Endothelial cell of umbilical vein (primary cell): ENCODE measurements at regions not wholly inside any gene's neighbourhood (a gene's known extent, or its start where the extent isn't known, plus 50 kb on each side); places are given as distances from the start of the nearest gene placed in this dataset.

ENCODE experiments used
- BruUV-seq: library from RNA; stranded (reverse); fragments of 400-500 nt; replicated peaks from 2 replicates; lab custom pipeline; 2021; lab: Mats Ljungman, UMichigan
- CTCF ChIA-PET: fragments of 300-600, 350-600 bp; sonication (Branson Sonifier 250); formaldehyde crosslinking; loops from one replicate; lab custom pipeline; 2021; ENCODE audit warnings: antibody characterized with exemption, inconsistent platforms; lab: Charles Lee
- POLR2A ChIA-PET: fragments of 300-600, 350-600 bp; sonication (Branson Sonifier 250); formaldehyde crosslinking; loops from one replicate; lab custom pipeline; 2021; ENCODE audit warnings: antibody characterized with exemption, inconsistent platforms; lab: Charles Lee
- DNase-seq: peaks from one replicate; pipeline ENCODE4 v3.0.0-alpha.2; 2011; ENCODE audit warnings: low read depth, low spot score
- FAIRE-seq: peaks from 2 replicates; lab custom pipeline; 2011; peaks lifted over from hg19 to GRCh38; lab: Jason Lieb, UNC
- H2AFZ ChIP-seq: 2 replicates; pipeline ENCODE4 v1.6.0; 2012; ENCODE audit warnings: low read depth, low read length, control low read depth, inconsistent platforms
- H3K27ac ChIP-seq: 2 replicates; pipeline ENCODE4 v1.5.1; 2011; ENCODE audit warnings: low read depth, mild to moderate bottlenecking, control low read depth, low read length, moderate library complexity; ENCODE audit not compliant: insufficient read depth
- H3K27me3 ChIP-seq, 2 experiments: 2 replicates each; pipeline versions ENCODE4 v1.6.0 to v1.6.1; 2011; ENCODE audit warnings: low read length in 2 of 2, mixed read lengths in 1 of 2; ENCODE audit not compliant: control insufficient read depth in 2 of 2, insufficient read depth in 2 of 2
- H3K36me3 ChIP-seq, 2 experiments: 2 replicates in 1 of 2; 3 replicates in 1 of 2; pipeline ENCODE4 v1.5.1; 2011; ENCODE audit warnings: low read length in 2 of 2, mild to moderate bottlenecking in 1 of 2, moderate library complexity in 1 of 2; ENCODE audit not compliant: control insufficient read depth in 2 of 2, insufficient read depth in 2 of 2; ENCODE audit errors: extremely low read depth in 1 of 2
- H3K4me1 ChIP-seq: 3 replicates; pipeline ENCODE4 v1.5.1; 2011; ENCODE audit warnings: mild to moderate bottlenecking, low read length; ENCODE audit not compliant: control insufficient read depth, insufficient read depth; ENCODE audit errors: extremely low read depth
- H3K4me2 ChIP-seq: 2 replicates; pipeline ENCODE4 v1.6.1; 2011; ENCODE audit warnings: low read length, control low read depth, mixed read lengths; ENCODE audit not compliant: insufficient read depth
- H3K4me3 ChIP-seq, 3 experiments: fragments of 200-600 bp in 1 of 3; sonication (generic), shearing (Covaris generic) in 1 of 3; replicated peaks in 1 of 3; 2 replicates each; pipeline ENCODE4 v1.5.1; 2011 to 2016; ENCODE audit warnings: control low read depth in 3 of 3, low read length in 3 of 3, mild to moderate bottlenecking in 2 of 3, inconsistent platforms in 1 of 3, low read depth in 1 of 3, moderate library complexity in 1 of 3; ENCODE audit not compliant: insufficient read depth in 1 of 3
- H3K79me2 ChIP-seq: 2 replicates; pipeline ENCODE4 v1.6.0; 2012; ENCODE audit warnings: low read length, inconsistent platforms; ENCODE audit not compliant: control insufficient read depth, insufficient read depth
- H3K9ac ChIP-seq: replicated peaks from 2 replicates; pipeline ENCODE3; 2011; ENCODE audit warnings: low read length, control low read depth; ENCODE audit not compliant: insufficient read depth; ENCODE audit errors: extremely low read depth
- H3K9me1 ChIP-seq: replicated peaks from 3 replicates; pipeline ENCODE4 v1.6.0; 2011; ENCODE audit warnings: mild to moderate bottlenecking, low read length; ENCODE audit not compliant: control insufficient read depth, insufficient read depth; ENCODE audit errors: extremely low read depth
- H3K9me3 ChIP-seq: replicated peaks from 2 replicates; pipeline ENCODE4 v1.5.1; 2012; ENCODE audit warnings: low read length, inconsistent platforms; ENCODE audit not compliant: control insufficient read depth, insufficient read depth
- H4K20me1 ChIP-seq: replicated peaks from 2 replicates; pipeline ENCODE3; 2011; ENCODE audit warnings: mild to moderate bottlenecking, low read length; ENCODE audit not compliant: control insufficient read depth, insufficient read depth; ENCODE audit errors: extremely low read depth
- EZH2 ChIP-seq: IDR thresholded peaks from 2 replicates; pipeline ENCODE4 v1.6.1; 2012; ENCODE audit warnings: borderline replicate concordance, low read depth, mild to moderate bottlenecking, moderate library complexity, low read length, inconsistent platforms; ENCODE audit not compliant: severe bottlenecking
- FOS ChIP-seq: IDR thresholded peaks from 2 replicates; pipeline ENCODE4 v1.6.1; 2011; ENCODE audit warnings: mild to moderate bottlenecking, low read length, moderate library complexity, borderline replicate concordance; ENCODE audit not compliant: insufficient read depth
- GATA2 ChIP-seq: IDR thresholded peaks from 2 replicates; pipeline ENCODE4 v1.7.0; 2011; ENCODE audit warnings: low read depth, mild to moderate bottlenecking, moderate library complexity, mixed read lengths, low read length; ENCODE audit not compliant: insufficient read length, insufficient read depth
- JUN ChIP-seq: IDR thresholded peaks from 2 replicates; pipeline ENCODE4 v1.6.1; 2011; ENCODE audit warnings: borderline replicate concordance, low read depth; ENCODE audit not compliant: insufficient read length, insufficient read depth
- MYC ChIP-seq: IDR thresholded peaks from one replicate; pipeline ENCODE4 v1.6.1; 2011; ENCODE audit warnings: mild to moderate bottlenecking, low read depth, low read length
- POLR2A ChIP-seq: IDR thresholded peaks from 2 replicates; pipeline ENCODE4 v1.6.1; 2012; ENCODE audit warnings: low read depth, mild to moderate bottlenecking, control low read depth, low read length
- POLR2AphosphoS5 ChIP-seq: IDR thresholded peaks from 2 replicates; pipeline ENCODE4 v1.6.1; 2012; ENCODE audit warnings: low read depth, mild to moderate bottlenecking, control low read depth, low read length, moderate library complexity; ENCODE audit not compliant: insufficient read depth
- dilution Hi-C: fragments of 300-500 bp; cut with MboI; formaldehyde crosslinking; loops from one replicate; pipeline ENCODE4 v1.15.0; 2019; ENCODE audit warnings: low sequenced_read_pairs; ENCODE audit not compliant: extremely low pct_ligation_motif_present
- intact Hi-C: fragments of 100-400 bp; cut with micrococcal nuclease; formaldehyde crosslinking; loops from one replicate; pipeline ENCODE4 v1.10.0; 2022
- TF ChIP-seq, protein P1 (sequence below): IDR thresholded peaks from 2 replicates; pipeline ENCODE4 v1.6.1; 2011; ENCODE audit not compliant: insufficient read depth, insufficient read length
- TF ChIP-seq, protein P2 (sequence below), 2 donors: IDR thresholded peaks; 1 replicate in 1 of 2; 2 replicates in 1 of 2; pipeline ENCODE4 v1.5.1; 2011; ENCODE audit warnings: low read length in 2 of 2, mild to moderate bottlenecking in 2 of 2, moderate library complexity in 2 of 2, control low read depth in 1 of 2, inconsistent platforms in 1 of 2, low read depth in 1 of 2; ENCODE audit not compliant: insufficient read depth in 1 of 2; ENCODE audit errors: extremely low read depth in 1 of 2

DNA sequence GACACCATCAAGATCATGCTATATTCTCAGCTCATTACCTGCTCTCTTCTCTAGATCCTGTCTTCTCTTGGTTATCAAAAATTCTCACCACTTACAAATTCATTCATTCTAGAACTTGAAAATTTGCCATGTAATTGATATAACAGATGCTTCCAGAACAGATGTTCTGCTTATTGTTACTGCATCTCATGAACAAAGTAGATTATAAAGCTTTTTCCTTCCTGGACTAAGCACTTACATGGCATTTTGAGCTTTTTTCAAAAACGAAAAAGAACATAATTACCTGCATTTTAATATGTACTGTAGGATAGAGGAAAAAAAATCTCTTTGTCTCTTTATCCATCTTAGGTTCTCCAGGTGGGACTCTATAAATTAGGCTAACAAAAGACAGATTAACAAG lies 79.6 kb upstream of the CREB1 start:
- H3K9ac ChIP-seq: no peak overlapping the region
- no peak for FAIRE-seq
- no peak overlapping the region for H2AFZ ChIP-seq
- dilution Hi-C loops (no loop called here), intact Hi-C loops (no loop called here)
- no peaks in the 10 kb centered on the region for H3K36me3 ChIP-seq
- H3K9me3 ChIP-seq: no peaks in the 10 kb centered on the region
- no peak for TF ChIP-seq POLR2AphosphoS5
- no peak for TF ChIP-seq EZH2
- TF ChIP-seq, protein P1, sequence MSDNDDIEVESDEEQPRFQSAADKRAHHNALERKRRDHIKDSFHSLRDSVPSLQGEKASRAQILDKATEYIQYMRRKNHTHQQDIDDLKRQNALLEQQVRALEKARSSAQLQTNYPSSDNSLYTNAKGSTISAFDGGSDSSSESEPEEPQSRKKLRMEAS: no peak
- TF ChIP-seq JUN: no peak
- no peak for TF ChIP-seq POLR2A
- TF ChIP-seq FOS: no peak
- no peak for TF ChIP-seq GATA2
- TF ChIP-seq MYC: no peak
- TF ChIP-seq, protein P2, sequence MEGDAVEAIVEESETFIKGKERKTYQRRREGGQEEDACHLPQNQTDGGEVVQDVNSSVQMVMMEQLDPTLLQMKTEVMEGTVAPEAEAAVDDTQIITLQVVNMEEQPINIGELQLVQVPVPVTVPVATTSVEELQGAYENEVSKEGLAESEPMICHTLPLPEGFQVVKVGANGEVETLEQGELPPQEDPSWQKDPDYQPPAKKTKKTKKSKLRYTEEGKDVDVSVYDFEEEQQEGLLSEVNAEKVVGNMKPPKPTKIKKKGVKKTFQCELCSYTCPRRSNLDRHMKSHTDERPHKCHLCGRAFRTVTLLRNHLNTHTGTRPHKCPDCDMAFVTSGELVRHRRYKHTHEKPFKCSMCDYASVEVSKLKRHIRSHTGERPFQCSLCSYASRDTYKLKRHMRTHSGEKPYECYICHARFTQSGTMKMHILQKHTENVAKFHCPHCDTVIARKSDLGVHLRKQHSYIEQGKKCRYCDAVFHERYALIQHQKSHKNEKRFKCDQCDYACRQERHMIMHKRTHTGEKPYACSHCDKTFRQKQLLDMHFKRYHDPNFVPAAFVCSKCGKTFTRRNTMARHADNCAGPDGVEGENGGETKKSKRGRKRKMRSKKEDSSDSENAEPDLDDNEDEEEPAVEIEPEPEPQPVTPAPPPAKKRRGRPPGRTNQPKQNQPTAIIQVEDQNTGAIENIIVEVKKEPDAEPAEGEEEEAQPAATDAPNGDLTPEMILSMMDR (IDR thresholded peaks at IDR 0.05; ENCODE audit: extremely low read depth in 1 of 2, insufficient read depth in 1 of 2, low read depth in 1 of 2, low read length in 2 of 2): no peak
- H3K4me3 ChIP-seq: no peak overlapping the region
- no peaks in the 10 kb centered on the region for H3K79me2 ChIP-seq
- DNase-seq: no peak
- no peaks in the 10 kb centered on the region for H3K9me1 ChIP-seq
- H4K20me1 ChIP-seq: no peaks in the 10 kb centered on the region
- no TSS peak for BruUV-seq
- no peaks in the 10 kb centered on the region for H3K4me1 ChIP-seq
- H3K27ac ChIP-seq: no peak overlapping the region
- ChIA-PET POLR2A (no interaction called here), CTCF (interaction anchor here (0.8 to 2.1 kb wide), 7 partner anchors 9 to 423 kb away, joined by 3 to 6 read pairs (median 3); no protein-coding TSS in a partner anchor)
- H3K4me2 ChIP-seq: no peak overlapping the region
- H3K27me3 ChIP-seq: no peaks in the 10 kb centered on the region
